ENCODE measurements at regions not wholly inside any gene's neighbourhood (a gene's known extent, or its start where the extent isn't known, plus 50 kb on each side); places are given as distances from the start of the nearest gene placed in this dataset.
A peak's percentile ranks its signal among the peaks of the same experiment; 100 is the strongest.

- DNase-seq (ENCODE audit: low read depth), result no peak
- in situ Hi-C loops (cut with HindIII; ENCODE audit: low pct_unique_long_range_greater_than_20kb, low sequenced_read_pairs), result no loop called here
These were observed 181.4 kb downstream of the GRB14 start for GRCh38 chr2:164439885-164440284.

GRCh38 chr2:164439235-164439634, 182.0 kb downstream of the GRB14 start:
- DNase-seq (ENCODE audit: low read depth), result no peak
- in situ Hi-C loops (cut with HindIII; ENCODE audit: low pct_unique_long_range_greater_than_20kb, low sequenced_read_pairs), result no loop called here

GRCh38 chr2:164438490-164439205, 182.6 kb downstream of the GRB14 start:
- in situ Hi-C loops (cut with HindIII; ENCODE audit: low pct_unique_long_range_greater_than_20kb, low sequenced_read_pairs), result no loop called here

GRCh38 chr2:164436131-164436530, 185.2 kb downstream of the GRB14 start:
- no peak for DNase-seq (ENCODE audit: low read depth)
- in situ Hi-C loops (cut with HindIII; ENCODE audit: low pct_unique_long_range_greater_than_20kb, low sequenced_read_pairs), result no loop called here

More at GRCh38 chr2:164438490-164439205, 182.6 kb downstream of the GRB14 start:
- no peak for DNase-seq (ENCODE audit: low read depth)

- in situ Hi-C loops (cut with HindIII; ENCODE audit: low pct_unique_long_range_greater_than_20kb, low sequenced_read_pairs), result no loop called here
- DNase-seq (ENCODE audit: low read depth), result peak; percentile 38
These were observed 191.0 kb downstream of the GRB14 start for GRCh38 chr2:164430166-164430783.

GRCh38 chr2:164429354-164429753, 191.9 kb downstream of the GRB14 start:
- no peak for DNase-seq (ENCODE audit: low read depth)
- in situ Hi-C loops (cut with HindIII; ENCODE audit: low pct_unique_long_range_greater_than_20kb, low sequenced_read_pairs), result no loop called here

- in situ Hi-C loops (cut with HindIII; ENCODE audit: low pct_unique_long_range_greater_than_20kb, low sequenced_read_pairs), result no loop called here
- DNase-seq (ENCODE audit: low read depth), result no peak
These were observed 194.2 kb downstream of the GRB14 start for GRCh38 chr2:164427111-164427510.

GRCh38 chr2:164420787-164421186, 200.5 kb downstream of the GRB14 start:
- in situ Hi-C loops (cut with HindIII; ENCODE audit: low pct_unique_long_range_greater_than_20kb, low sequenced_read_pairs), result no loop called here
- no peak for DNase-seq (ENCODE audit: low read depth)

GRCh38 chr2:164412831-164413230, 208.5 kb downstream of the GRB14 start:
- DNase-seq (ENCODE audit: low read depth), result no peak
- in situ Hi-C loops (cut with HindIII; ENCODE audit: low pct_unique_long_range_greater_than_20kb, low sequenced_read_pairs), result no loop called here

GRCh38 chr2:164389411-164389810, 231.9 kb downstream of the GRB14 start:
- DNase-seq (ENCODE audit: low read depth), result no peak
- in situ Hi-C loops (cut with HindIII; ENCODE audit: low pct_unique_long_range_greater_than_20kb, low sequenced_read_pairs), result no loop called here

GRCh38 chr2:164388511-164388910, 232.8 kb downstream of the GRB14 start:
- in situ Hi-C loops (cut with HindIII; ENCODE audit: low pct_unique_long_range_greater_than_20kb, low sequenced_read_pairs), result no loop called here
- peak; percentile 76 for DNase-seq (ENCODE audit: low read depth)

- in situ Hi-C loops (cut with HindIII; ENCODE audit: low pct_unique_long_range_greater_than_20kb, low sequenced_read_pairs), result no loop called here
- DNase-seq (ENCODE audit: low read depth), result no peak
These were observed 235.1 kb downstream of the GRB14 start for GRCh38 chr2:164386231-164386630.

- in situ Hi-C loops (cut with HindIII; ENCODE audit: low pct_unique_long_range_greater_than_20kb, low sequenced_read_pairs), result no loop called here
- no peak for DNase-seq (ENCODE audit: low read depth)
These were observed 236.8 kb downstream of the GRB14 start for GRCh38 chr2:164384434-164384833.

GRCh38 chr2:164371916-164372315, 249.4 kb downstream of the GRB14 start:
- no peak for DNase-seq (ENCODE audit: low read depth)
- in situ Hi-C loops (cut with HindIII; ENCODE audit: low pct_unique_long_range_greater_than_20kb, low sequenced_read_pairs), result no loop called here

GRCh38 chr2:164369366-164369765, 251.9 kb downstream of the GRB14 start:
- in situ Hi-C loops (cut with HindIII; ENCODE audit: low pct_unique_long_range_greater_than_20kb, low sequenced_read_pairs), result no loop called here

GRCh38 chr2:164368896-164369295, 252.4 kb downstream of the GRB14 start:
- no peak for DNase-seq (ENCODE audit: low read depth)
- in situ Hi-C loops (cut with HindIII; ENCODE audit: low pct_unique_long_range_greater_than_20kb, low sequenced_read_pairs), result no loop called here

More at GRCh38 chr2:164369366-164369765, 251.9 kb downstream of the GRB14 start:
- DNase-seq (ENCODE audit: low read depth), result no peak

- in situ Hi-C loops (cut with HindIII; ENCODE audit: low pct_unique_long_range_greater_than_20kb, low sequenced_read_pairs), result no loop called here
- DNase-seq (ENCODE audit: low read depth), result no peak
These were observed 257.6 kb downstream of the GRB14 start for GRCh38 chr2:164363646-164364045.

GRCh38 chr2:164351536-164351935, 269.7 kb downstream of the GRB14 start:
- no peak for DNase-seq (ENCODE audit: low read depth)
- in situ Hi-C loops (cut with HindIII; ENCODE audit: low pct_unique_long_range_greater_than_20kb, low sequenced_read_pairs), result no loop called here

GRCh38 chr2:164335947-164336346, 285.3 kb downstream of the GRB14 start:
- DNase-seq (ENCODE audit: low read depth), result no peak
- in situ Hi-C loops (cut with HindIII; ENCODE audit: low pct_unique_long_range_greater_than_20kb, low sequenced_read_pairs), result no loop called here

GRCh38 chr2:164335128-164335527, 286.2 kb downstream of the GRB14 start:
- no peak for DNase-seq (ENCODE audit: low read depth)
- in situ Hi-C loops (cut with HindIII; ENCODE audit: low pct_unique_long_range_greater_than_20kb, low sequenced_read_pairs), result no loop called here
